B cell (primary cell): ENCODE measurements at regions not wholly inside any gene's neighbourhood (a gene's known extent, or its start where the extent isn't known, plus 50 kb on each side); places are given as distances from the start of the nearest gene placed in this dataset.

Experiments
- ATAC-seq: fragments of 200-7000 bp; cut with Tn5 transposase; one replicate; pipeline ENCODE4 v1.10.0; 2021; ENCODE audit warnings: low read depth, mild to moderate bottlenecking, moderate number of reproducible peaks, moderate library complexity
- CTCF ChIA-PET: fragments of 350-600 bp; sonication (Branson Sonifier 250); formaldehyde crosslinking; loops from one replicate; lab custom pipeline; 2021; ENCODE audit warnings: antibody characterized with exemption, inconsistent platforms; lab: Charles Lee
- POLR2A ChIA-PET: fragments of 350-600 bp; sonication (Branson Sonifier 250); formaldehyde crosslinking; loops from one replicate; lab custom pipeline; 2021; ENCODE audit warnings: antibody characterized with exemption; lab: Charles Lee
- DNase-seq: peaks from one replicate; pipeline ENCODE4 v3.0.0; 2013
- H2AFZ ChIP-seq: 2 replicates; pipeline ENCODE4 v1.6.1; 2012; ENCODE audit warnings: mild to moderate bottlenecking, low read depth, low read length; ENCODE audit not compliant: insufficient read depth, poor library complexity, severe bottlenecking
- H3K27ac ChIP-seq, 2 donors: 1 replicate in 1 of 2; 2 replicates in 1 of 2; pipeline ENCODE4 v1.5.1; 2012 to 2013; ENCODE audit warnings: low read length in 2 of 2, mild to moderate bottlenecking in 2 of 2, moderate library complexity in 1 of 2
- H3K27me3 ChIP-seq, 4 experiments: fragments of 200-600 bp in 1 of 4; sonication (generic) in 1 of 4; replicated peaks in 1 of 4; 1 replicate in 2 of 4; 2 replicates in 2 of 4; pipeline versions ENCODE4 v1.6.1 to v1.7.0; 2013 to 2016; ENCODE audit warnings: low read length in 3 of 4, mild to moderate bottlenecking in 2 of 4, mixed read lengths in 1 of 4, moderate library complexity in 1 of 4; ENCODE audit not compliant: insufficient read depth in 4 of 4, control insufficient read depth in 3 of 4; ENCODE audit errors: control extremely low read depth in 1 of 4
- H3K36me3 ChIP-seq, 2 experiments: replicated peaks in 1 of 2; 1 replicate in 1 of 2; 2 replicates in 1 of 2; pipeline versions ENCODE4 v1.6.1 to v1.7.1; 2013; ENCODE audit warnings: low read length in 1 of 2; ENCODE audit not compliant: insufficient read depth in 2 of 2, control insufficient read depth in 1 of 2; ENCODE audit errors: control extremely low read depth in 1 of 2, extremely low read depth in 1 of 2
- H3K4me1 ChIP-seq, 2 donors: fragments of 200-600 bp in 1 of 2; sonication (generic) in 1 of 2; 1 replicate in 1 of 2; 2 replicates in 1 of 2; pipeline versions ENCODE4 v1.5.1 to v1.6.1; 2013 to 2017; ENCODE audit warnings: low read length in 2 of 2; ENCODE audit not compliant: control insufficient read depth in 2 of 2, insufficient read depth in 2 of 2
- H3K4me2 ChIP-seq: replicated peaks from 2 replicates; pipeline ENCODE3; 2012; ENCODE audit warnings: mild to moderate bottlenecking, low read depth, low read length; ENCODE audit not compliant: poor library complexity, severe bottlenecking
- H3K4me3 ChIP-seq, 5 experiments: fragments of 200-600 bp in 1 of 5; sonication (generic) in 1 of 5; 1 replicate in 3 of 5; 2 replicates in 2 of 5; pipeline versions ENCODE4 v1.5.1 to v1.7.0; 2011 to 2016; ENCODE audit warnings: low read length in 4 of 5, mild to moderate bottlenecking in 4 of 5, low read depth in 2 of 5, control low read depth in 1 of 5, moderate library complexity in 1 of 5; ENCODE audit not compliant: insufficient read depth in 1 of 5; ENCODE audit errors: control extremely low read depth in 1 of 5, extremely low read depth in 1 of 5
- H3K79me2 ChIP-seq: fragments of 200-600 bp; sonication (generic); one replicate; pipeline ENCODE4 v1.6.0; 2016; ENCODE audit warnings: low read length; ENCODE audit not compliant: control insufficient read depth, insufficient read depth
- H3K9ac ChIP-seq: fragments of 200-600 bp; sonication (generic); 2 replicates; pipeline ENCODE4 v1.6.1; 2017; ENCODE audit warnings: mild to moderate bottlenecking, low read length, moderate library complexity
- H3K9me3 ChIP-seq, 3 donors: one replicate each; pipeline versions ENCODE4 v1.6.1 to v1.7.1; 2013; ENCODE audit warnings: low read length in 2 of 3; ENCODE audit not compliant: control insufficient read depth in 2 of 3, insufficient read depth in 1 of 3; ENCODE audit errors: control extremely low read depth in 1 of 3
- H4K20me1 ChIP-seq: 2 replicates; pipeline ENCODE4 v1.6.0; 2012; ENCODE audit warnings: mild to moderate bottlenecking, low read length; ENCODE audit not compliant: insufficient read depth, control insufficient read depth, poor library complexity, severe bottlenecking
- H3K27ac Mint-ChIP-seq: one replicate; pipeline ENCODE4 v1.8.0; 2021; ENCODE audit warnings: mixed read lengths
- H3K27me3 Mint-ChIP-seq: one replicate; pipeline ENCODE4 v1.8.0; 2021; ENCODE audit warnings: mixed read lengths
- H3K4me1 Mint-ChIP-seq: one replicate; pipeline ENCODE4 v1.8.0; 2021; ENCODE audit warnings: mixed read lengths
- H3K4me3 Mint-ChIP-seq: one replicate; pipeline ENCODE4 v1.8.0; 2021; ENCODE audit warnings: mixed read lengths
- H3K9me3 Mint-ChIP-seq: one replicate; pipeline ENCODE4 v1.8.0; 2022; ENCODE audit warnings: mixed read lengths; ENCODE audit not compliant: insufficient read depth
- EZH2 ChIP-seq: IDR thresholded peaks from 2 replicates; pipeline ENCODE4 v1.6.1; 2012; ENCODE audit warnings: borderline replicate concordance, low read depth, mild to moderate bottlenecking, moderate library complexity, low read length; ENCODE audit not compliant: insufficient read depth, poor library complexity, severe bottlenecking
- WGBS: methylation state at CpG from one replicate; pipeline ENCODE4 v1.1.5; 2013; ENCODE audit warnings: missing lambda C conversion rate; ENCODE audit not compliant: insufficient coverage; 5-methylcytosine and 5-hydroxymethylcytosine counted together
- intact Hi-C: fragments of 100-400 bp; cut with micrococcal nuclease; formaldehyde crosslinking; loops from one replicate; pipeline ENCODE4 v1.10.0; 2022
- TF ChIP-seq, protein P1 (sequence below): fragments of 200-600 bp; IDR thresholded peaks from one replicate; pipeline ENCODE4 v1.8.0; 2022; ENCODE audit warnings: antibody characterized with exemption, mild to moderate bottlenecking

DNA sequence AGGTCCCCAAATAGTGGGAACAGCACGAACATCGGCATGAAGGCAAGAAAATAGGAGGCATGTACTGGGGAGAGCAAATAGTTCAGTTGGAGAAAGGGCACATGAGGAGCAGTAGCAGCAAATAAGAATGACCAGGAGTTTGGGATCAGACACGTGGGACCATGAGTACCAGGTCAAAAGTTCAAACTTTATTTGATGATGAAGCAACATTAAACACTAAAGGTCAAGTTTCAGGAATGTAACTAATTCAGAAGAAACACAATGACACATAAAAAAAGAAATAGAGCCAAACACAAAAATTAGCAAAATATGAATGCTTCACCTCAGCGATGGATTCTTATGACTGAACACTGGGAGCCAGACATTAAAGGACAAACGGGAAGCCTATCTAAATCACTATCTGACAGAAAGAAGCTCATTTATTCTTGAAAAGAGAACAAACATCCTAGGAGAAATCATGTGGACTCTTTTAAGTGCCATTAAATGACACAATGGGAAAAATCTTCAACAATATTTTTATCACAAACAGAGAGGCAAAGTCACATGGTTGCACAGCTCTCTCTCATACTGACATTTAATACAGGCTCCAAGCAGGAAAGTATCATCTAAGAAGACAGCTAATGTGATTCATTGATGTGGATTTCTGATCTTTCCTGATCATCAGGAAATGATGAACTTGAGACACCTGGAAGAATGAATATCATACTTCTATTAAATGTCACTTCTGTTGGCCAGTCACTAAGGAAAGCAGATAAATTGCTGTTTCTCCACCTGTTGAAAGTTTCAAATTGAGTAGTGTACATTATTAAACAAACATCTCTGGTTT lies 216.9 kb upstream of the THBS1 start:
- Histone ChIP-seq H3K4me3 (no peak overlapping the region), H3K4me1 (no peaks in the 10 kb centered on the region), H4K20me1 (no peaks in the 10 kb centered on the region), H3K36me3 (no peaks in the 10 kb centered on the region), H2AFZ (no peak overlapping the region), H3K27me3 (peaks cover 0 to 4% (median 0%) of the 10 kb centered on the region in 4 experiments), H3K9me3 (peaks cover 0 to under 1% (median 0%) of the 10 kb centered on the region in 3 donors), H3K27ac (no peak overlapping the region), H3K4me2 (no peak overlapping the region), H3K79me2 (no peaks in the 10 kb centered on the region), H3K9ac (no peak overlapping the region)
- H3K4me1 Mint-ChIP-seq, result no peaks in the 10 kb centered on the region
- H3K27ac Mint-ChIP-seq, result no peak overlapping the region
- intact Hi-C loops, result no loop called here
- no peak for TF ChIP-seq EZH2
- TF ChIP-seq, protein P1, sequence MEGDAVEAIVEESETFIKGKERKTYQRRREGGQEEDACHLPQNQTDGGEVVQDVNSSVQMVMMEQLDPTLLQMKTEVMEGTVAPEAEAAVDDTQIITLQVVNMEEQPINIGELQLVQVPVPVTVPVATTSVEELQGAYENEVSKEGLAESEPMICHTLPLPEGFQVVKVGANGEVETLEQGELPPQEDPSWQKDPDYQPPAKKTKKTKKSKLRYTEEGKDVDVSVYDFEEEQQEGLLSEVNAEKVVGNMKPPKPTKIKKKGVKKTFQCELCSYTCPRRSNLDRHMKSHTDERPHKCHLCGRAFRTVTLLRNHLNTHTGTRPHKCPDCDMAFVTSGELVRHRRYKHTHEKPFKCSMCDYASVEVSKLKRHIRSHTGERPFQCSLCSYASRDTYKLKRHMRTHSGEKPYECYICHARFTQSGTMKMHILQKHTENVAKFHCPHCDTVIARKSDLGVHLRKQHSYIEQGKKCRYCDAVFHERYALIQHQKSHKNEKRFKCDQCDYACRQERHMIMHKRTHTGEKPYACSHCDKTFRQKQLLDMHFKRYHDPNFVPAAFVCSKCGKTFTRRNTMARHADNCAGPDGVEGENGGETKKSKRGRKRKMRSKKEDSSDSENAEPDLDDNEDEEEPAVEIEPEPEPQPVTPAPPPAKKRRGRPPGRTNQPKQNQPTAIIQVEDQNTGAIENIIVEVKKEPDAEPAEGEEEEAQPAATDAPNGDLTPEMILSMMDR, result no peak
- peaks cover 2% of the 10 kb centered on the region for H3K27me3 Mint-ChIP-seq
- DNase-seq, result no peak
- peaks cover 2% of the 10 kb centered on the region for H3K9me3 Mint-ChIP-seq
- POLR2A ChIA-PET, result no interaction called here
- ATAC-seq, result no peak
- no peak overlapping the region for H3K4me3 Mint-ChIP-seq
- CTCF ChIA-PET, result no interaction called here
- WGBS, result 90% methylated on average over 2 of the region's 5 CpGs

DNA sequence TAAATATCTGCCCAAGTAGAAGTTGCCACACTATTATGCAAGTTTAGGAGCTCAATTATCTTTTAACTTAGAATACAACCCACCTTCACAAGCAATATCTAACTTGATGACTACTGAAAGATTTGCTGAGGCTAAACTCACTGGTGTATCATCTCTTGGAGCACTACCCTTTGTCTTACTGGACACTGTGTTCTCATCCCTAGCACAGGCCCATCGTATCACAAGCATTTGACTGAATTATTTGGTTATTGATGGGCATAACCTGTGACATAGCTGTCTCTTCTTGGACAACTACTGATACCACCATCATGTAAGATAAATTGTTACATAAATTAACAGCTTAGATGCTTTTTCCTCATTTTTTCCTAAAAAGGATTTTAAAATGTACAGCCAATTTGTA lies 216.2 kb upstream of the THBS1 start:
- intact Hi-C loops, result no loop called here
- no peaks in the 10 kb centered on the region for H3K36me3 ChIP-seq
- no peak for TF ChIP-seq EZH2
- TF ChIP-seq, protein P1, result no peak
- no peak for ATAC-seq
- H3K4me2 ChIP-seq, result no peak overlapping the region
- CTCF ChIA-PET, result no interaction called here
- Mint-ChIP-seq H3K27me3 (peaks cover 2% of the 10 kb centered on the region), H3K4me3 (no peak overlapping the region), H3K4me1 (no peaks in the 10 kb centered on the region), H3K27ac (no peak overlapping the region), H3K9me3 (peaks cover 2% of the 10 kb centered on the region)
- no peak overlapping the region for H3K4me3 ChIP-seq
- peaks cover 0 to 5% (median 0%) of the 10 kb centered on the region in 3 donors for H3K9me3 ChIP-seq
- no peak for DNase-seq
- no peak overlapping the region for H2AFZ ChIP-seq
- POLR2A ChIA-PET, result no interaction called here
- WGBS, result no CpG with 5 or more reads among the region's 1 CpG
- no peaks in the 10 kb centered on the region for H3K4me1 ChIP-seq
- no peaks in the 10 kb centered on the region for H4K20me1 ChIP-seq
- H3K27me3 ChIP-seq, result peaks cover 0 to 2% (median 0%) of the 10 kb centered on the region in 4 experiments
- no peaks in the 10 kb centered on the region for H3K79me2 ChIP-seq
- no peak overlapping the region for H3K9ac ChIP-seq
- no peak overlapping the region for H3K27ac ChIP-seq
